CD4-positive, alpha-beta T cell treated with Interleukin-17A for 4 hours (primary cell): ENCODE measurements at regions not wholly inside any gene's neighbourhood (a gene's known extent, or its start where the extent isn't known, plus 50 kb on each side); places are given as distances from the start of the nearest gene placed in this dataset.
"Not testable (repeated sequence)": the region's sequence is repeated elsewhere in the genome, so short reads cannot be mapped to it uniquely, and the experiment has no call there.

Source experiments
- DNase-seq: peaks from one replicate; pipeline ENCODE4 v3.0.0-alpha.2; 2020; ENCODE audit warnings: mixed read lengths

GRCh38 chr1:143760366-143760765, 211.4 kb downstream of the FAM72C start:
- not testable (repeated sequence) for DNase-seq

GRCh38 chr1:143755961-143756360, 215.8 kb downstream of the FAM72C start:
- DNase-seq: not testable (repeated sequence)

GRCh38 chr1:143748906-143749305, 222.9 kb downstream of the FAM72C start:
- DNase-seq: no peak

- no peak for DNase-seq
Observed at GRCh38 chr1:143736562-143736961, 235.2 kb downstream of the FAM72C start.

GRCh38 chr1:143735764-143736461, 235.9 kb downstream of the FAM72C start:
- no peak for DNase-seq

GRCh38 chr1:143734261-143734660, 237.5 kb downstream of the FAM72C start:
- DNase-seq: not testable (repeated sequence)

GRCh38 chr1:143730890-143731289, 240.9 kb downstream of the FAM72C start:
- not testable (repeated sequence) for DNase-seq

GRCh38 chr1:143729449-143730111, 242.2 kb downstream of the FAM72C start:
- not testable (repeated sequence) for DNase-seq

GRCh38 chr1:143728802-143729448, 242.9 kb downstream of the FAM72C start:
- not testable (repeated sequence) for DNase-seq

- DNase-seq: no peak
Observed at GRCh38 chr1:143727263-143727662, 244.5 kb downstream of the FAM72C start.

GRCh38 chr1:143721024-143721373, 250.8 kb downstream of the FAM72C start:
- DNase-seq: no peak

- no peak for DNase-seq
Observed at GRCh38 chr1:143720087-143721023, 251.4 kb downstream of the FAM72C start.

GRCh38 chr1:143718524-143718923, 253.3 kb downstream of the FAM72C start:
- DNase-seq: no peak

GRCh38 chr1:143718021-143718420, 253.8 kb downstream of the FAM72C start:
- DNase-seq: no peak

GRCh38 chr1:143717434-143717833, 254.4 kb downstream of the FAM72C start:
- no peak for DNase-seq

- not testable (repeated sequence) for DNase-seq
Observed at GRCh38 chr1:143714913-143715312, 256.9 kb downstream of the FAM72C start.

- not testable (repeated sequence) for DNase-seq
Observed at GRCh38 chr1:143709606-143710259, 262.1 kb downstream of the FAM72C start.

GRCh38 chr1:143702739-143703138, 269.0 kb downstream of the FAM72C start:
- not testable (repeated sequence) for DNase-seq

GRCh38 chr1:143699731-143700130, 272.1 kb downstream of the FAM72C start:
- no peak for DNase-seq

GRCh38 chr1:143699115-143699514, 272.7 kb downstream of the FAM72C start:
- DNase-seq: no peak

- DNase-seq: no peak
Observed at GRCh38 chr1:143698016-143698415, 273.8 kb downstream of the FAM72C start.

- no peak for DNase-seq
Observed at GRCh38 chr1:143694085-143694484, 277.7 kb downstream of the FAM72C start.
